ENCODE measurements at regions not wholly inside any gene's neighbourhood (a gene's known extent, or its start where the extent isn't known, plus 50 kb on each side); places are given as distances from the start of the nearest gene placed in this dataset.
"Not testable (repeated sequence)": the region's sequence is repeated elsewhere in the genome, so short reads cannot be mapped to it uniquely, and the experiment has no call there.

DNA sequence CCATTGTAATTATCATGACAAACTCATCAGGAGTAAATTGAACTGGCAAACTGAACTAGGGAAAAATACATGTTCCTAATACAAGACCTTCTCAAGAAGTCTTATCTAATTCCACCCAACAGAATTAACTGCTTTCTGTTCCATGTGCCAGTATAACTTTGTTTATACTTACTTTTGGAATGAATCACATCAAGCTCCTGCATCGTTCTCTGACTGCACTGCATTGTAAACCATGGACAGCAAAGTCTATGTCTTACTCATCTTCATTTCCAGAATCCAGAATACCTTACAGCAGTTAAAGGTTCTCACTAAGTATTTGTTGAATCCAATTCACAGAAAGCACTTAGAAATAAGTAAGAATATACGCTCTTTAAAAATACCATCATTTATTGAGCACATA lies 102.8 kb downstream of the PLK2 start:
- no peak for DNase-seq

DNA sequence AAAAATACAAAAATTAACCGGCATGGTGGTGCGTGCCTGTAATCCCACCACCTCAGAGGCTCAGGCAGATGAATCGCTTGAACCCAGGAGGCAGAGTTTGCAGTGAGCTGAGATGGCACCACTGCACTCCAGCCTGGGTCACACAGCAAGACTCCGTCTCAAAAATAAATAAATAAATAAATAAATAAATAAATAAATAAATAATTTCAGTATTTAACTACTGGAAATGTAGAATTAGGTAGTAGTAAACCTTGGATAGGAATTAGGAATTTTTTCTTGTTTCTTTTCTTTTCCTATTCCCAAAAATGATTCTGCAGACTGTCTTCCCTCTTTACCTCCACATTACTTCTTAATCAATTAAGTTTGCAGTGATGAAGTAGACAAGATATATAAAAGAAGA lies 103.2 kb downstream of the PLK2 start:
- DNase-seq: no peak

DNA sequence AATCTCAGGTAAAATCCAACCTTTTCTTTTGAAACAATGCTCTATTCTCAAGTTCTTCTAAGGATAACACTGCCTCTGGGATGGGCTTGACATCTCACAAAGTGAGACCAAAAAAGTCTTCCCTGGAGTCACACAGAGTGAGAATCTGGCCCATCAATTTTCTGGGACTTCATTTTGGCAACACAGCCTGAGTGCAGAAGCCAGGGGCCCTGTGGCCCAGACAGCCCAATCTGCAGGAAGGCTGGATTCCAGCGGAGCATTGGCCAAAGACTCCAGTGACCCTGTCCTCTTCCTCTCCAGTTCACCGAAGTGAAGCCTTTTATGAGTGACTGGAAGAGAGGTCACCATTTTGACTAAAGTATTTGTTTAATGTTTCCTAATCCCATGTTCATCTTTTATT lies 105.1 kb downstream of the PLK2 start:
- DNase-seq: no peak

DNA sequence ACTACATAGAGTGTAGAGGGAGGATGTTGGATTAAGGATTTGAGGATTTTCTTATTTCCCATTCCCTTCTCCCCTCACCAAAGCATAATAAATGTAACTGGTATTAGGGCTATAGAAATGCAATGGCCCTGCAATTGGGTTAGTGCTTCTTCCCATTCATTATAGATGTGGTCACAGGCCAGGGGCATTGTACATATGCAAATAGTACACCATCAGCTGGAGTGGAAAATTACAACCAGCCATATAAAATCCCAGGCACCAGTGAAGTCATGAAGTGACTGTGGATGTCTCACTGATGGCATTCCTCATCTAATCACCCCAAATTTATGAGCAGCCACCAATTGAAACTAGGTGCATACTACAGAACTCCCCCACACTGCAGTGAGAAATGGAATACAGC lies 105.9 kb downstream of the PLK2 start:
- DNase-seq: no peak

DNA sequence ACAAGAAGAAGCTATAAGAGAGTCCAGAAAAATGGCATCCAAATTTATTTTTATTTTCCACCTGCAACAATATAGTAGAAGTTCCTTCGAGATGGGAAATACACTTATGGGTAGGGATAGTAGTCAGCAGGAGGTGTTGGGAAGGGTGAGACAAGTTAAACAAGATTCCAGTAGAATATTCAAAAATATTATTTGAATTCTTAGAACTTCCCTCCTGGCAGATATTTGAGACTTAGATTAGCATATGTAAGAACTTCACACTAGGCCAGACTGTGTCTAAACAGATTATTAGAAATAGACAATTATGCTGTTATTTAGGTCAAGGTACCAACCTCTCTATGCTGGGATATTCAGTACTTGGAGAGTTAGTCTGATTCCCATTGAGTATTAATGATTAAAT lies 108.7 kb downstream of the PLK2 start:
- no peak for DNase-seq

DNA sequence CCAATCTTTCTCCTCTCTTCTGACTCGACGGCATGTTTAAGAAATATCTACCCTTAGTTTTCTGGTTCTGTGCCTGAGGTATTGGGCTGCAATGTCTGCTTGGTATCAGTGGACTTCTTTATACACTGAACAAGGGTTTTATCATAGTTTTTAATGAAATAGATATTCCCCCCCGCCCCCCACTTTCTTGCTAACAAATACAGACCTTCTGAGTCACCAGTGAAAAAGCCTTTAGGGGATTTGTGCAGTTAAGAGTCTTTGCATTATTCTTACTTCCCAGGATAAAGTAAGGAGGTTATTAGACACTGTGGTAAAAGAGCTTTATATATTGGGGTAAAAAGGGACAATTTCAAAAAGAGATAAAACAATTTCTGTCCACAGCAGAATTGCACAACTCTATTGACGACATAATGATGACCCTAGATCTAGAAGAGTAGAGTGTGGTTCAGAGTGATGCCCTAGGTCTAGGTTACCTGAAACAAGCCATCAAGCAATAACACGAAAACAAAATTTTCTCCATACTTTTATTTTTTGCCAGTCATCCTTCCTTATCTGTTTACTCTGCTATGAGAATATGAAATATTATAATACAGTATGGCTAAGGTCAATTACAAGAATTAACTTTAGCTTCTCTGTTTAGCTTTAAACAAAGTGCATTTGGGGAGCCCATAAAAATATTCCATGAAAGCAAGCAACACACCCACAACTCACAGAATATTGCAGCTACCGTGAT lies 110.7 kb downstream of the PLK2 start:
- DNase-seq: no peak

DNA sequence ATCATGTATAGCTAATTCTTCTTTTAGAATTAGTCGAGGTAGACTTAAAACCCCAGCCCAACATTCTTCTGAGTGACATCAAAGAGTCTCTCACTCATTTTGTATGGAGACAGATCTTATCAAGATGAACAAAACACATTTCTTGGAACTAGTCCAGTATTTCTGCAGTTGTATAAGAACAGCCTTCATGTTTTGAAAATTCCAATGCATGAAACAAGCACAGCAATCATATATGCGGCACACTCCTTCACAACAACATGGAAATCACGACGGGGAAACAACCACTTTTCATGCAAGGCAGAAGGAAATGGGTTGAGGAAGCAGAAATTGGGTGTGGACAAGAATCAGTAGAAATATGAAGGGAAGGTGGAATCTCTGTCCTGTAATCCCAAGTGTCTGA lies 113.8 kb downstream of the PLK2 start:
- no peak for DNase-seq

DNA sequence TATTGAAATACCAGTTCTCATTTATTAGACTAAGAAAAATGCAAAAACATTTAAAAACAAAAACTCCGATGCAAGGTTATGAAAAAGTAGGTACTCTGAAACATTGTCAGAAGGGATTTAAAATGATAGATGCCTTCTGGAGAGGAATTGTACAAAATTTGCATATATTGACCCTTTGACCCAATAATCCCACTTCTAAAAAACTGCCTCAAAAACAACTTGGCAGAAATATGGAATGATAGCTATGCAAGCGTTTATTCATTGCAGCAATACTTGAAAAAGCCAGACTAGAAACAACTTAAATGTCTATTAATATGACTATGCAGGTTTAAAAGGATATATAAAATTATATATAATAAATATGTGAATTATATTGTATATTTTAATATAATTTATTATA lies 118.4 kb downstream of the PLK2 start:
- DNase-seq: no peak

DNA sequence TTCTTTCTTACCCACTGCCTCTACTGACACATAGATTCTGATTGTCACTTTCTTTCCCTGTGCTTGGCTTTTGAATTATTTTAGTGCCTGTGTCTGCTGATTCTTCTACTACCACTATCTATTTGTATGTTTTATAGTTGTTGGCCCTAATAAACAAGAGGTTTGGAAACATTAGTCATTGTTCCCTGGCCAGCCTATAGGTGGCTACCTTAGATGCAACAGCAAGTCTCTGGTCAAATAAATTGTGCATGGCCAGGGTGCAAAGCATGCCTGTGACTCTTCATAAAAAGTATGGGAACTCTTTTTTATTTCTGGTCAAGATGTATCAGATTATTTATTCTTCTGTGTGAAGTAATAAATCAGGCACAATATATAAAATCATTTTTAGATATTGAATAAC lies 124.4 kb downstream of the PLK2 start:
- no peak for DNase-seq

DNA sequence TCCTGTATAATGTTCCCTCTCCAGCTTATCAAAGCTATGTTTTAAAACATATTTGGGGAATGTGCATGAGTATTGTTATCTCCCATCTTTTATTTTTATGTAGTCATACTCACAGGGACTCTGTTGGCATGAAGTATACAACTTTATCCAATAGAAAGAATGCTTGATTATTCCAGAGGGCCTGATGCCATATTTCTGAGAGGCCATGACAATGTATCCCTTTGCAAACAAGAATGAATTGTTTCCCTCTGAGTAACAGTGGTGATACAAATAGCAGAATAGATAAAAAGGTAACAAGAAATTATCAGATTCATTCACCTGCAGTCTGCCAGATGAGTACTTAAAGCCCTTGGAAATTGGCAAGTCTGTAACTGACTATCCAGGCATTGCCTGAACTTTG lies 125.9 kb downstream of the PLK2 start:
- DNase-seq: no peak

DNA sequence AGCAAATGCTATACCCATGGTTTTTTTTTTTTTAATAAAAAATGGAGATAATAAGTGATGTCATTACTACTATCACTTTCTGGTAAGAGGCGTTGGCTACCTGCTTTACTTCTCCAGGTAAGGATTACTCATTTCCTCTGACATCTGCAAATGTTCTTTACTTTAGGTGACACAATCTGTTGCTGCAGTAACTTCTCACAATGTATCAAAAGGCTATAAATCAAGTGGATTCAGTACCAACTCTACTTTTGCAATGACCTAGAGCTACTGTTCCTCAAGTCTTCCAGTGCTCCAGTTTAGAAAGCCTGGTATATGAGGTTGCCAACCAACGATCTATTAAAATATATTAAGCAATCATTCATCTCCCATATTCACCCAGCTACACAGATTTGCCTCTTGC lies 129.1 kb downstream of the PLK2 start:
- no peak for DNase-seq

DNA sequence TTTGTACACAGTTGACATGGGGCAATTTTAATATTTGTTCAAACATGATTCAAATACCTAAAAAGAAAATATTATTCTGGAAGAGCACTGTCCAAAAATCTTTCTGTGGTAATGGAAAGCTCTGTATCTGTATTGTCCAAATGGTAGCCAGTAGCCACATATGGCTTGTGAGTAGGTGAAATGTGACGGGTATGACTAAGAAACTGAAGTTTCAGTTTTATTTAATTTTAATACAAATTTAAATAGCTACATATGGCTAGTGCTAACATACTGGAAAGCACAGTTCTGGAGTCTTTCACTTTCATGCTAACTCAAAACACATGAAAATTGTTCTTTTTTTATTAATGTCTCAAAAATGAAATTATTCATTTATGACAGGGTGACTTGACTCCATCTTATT lies 132.6 kb downstream of the PLK2 start:
- no peak for DNase-seq

DNA sequence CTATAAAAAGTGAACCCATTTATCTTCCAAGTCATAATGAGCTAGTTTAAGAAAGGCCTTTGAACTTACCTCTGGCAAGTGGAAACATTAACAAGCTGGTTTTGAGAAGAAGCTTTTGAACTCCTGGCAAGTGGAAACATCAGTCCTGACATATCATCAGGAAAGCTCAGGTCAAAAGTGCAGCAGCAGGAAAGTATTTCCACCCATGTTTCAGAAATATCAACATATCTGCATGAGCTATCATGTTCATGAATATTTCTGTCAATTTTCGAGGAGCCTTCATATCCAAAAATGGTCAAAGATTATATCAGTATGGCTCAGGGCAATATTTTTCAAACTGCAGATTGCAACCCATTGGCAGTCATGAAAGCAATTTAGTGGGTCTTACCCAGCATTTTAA lies 133.9 kb downstream of the PLK2 start:
- DNase-seq: no peak

DNA sequence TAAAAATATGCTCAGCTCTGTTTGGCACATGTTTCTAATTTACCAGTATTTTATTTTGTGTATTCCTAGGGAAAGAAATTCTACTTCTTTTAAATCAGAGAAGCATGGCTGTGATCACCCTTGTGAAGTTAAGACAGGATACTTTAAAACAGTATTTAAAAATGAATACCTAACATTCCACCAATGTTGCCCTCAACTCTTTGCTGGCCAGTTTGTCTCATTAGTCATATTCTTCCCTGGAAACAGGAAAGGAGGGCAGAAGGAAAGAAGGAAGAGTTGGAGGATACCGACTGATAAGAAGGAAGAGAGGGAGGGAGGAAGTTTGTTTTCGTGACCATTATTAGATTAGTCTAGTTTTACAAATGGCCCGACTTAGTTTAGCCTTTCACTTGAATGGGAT lies 137.4 kb downstream of the PLK2 start:
- DNase-seq: peak; percentile 63

DNA sequence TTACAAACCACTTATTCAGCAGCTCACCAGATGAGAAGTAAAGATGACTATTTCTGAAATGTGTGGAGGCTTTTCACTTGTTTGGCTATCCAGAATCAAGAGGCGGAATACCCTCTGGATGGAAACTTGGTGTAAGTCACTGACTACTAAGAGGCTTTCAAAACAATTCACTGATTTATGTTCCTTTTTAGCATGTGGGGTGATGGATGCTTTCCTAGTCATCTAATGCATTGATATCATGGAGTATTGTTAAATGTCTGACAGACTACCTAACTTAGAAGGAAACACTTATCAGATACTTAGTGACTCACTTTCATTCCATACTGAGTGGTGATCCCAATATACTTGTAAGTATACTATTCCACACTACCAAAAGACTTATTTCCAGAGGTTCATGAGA lies 141.4 kb downstream of the PLK2 start:
- DNase-seq: peak; percentile 77

DNA sequence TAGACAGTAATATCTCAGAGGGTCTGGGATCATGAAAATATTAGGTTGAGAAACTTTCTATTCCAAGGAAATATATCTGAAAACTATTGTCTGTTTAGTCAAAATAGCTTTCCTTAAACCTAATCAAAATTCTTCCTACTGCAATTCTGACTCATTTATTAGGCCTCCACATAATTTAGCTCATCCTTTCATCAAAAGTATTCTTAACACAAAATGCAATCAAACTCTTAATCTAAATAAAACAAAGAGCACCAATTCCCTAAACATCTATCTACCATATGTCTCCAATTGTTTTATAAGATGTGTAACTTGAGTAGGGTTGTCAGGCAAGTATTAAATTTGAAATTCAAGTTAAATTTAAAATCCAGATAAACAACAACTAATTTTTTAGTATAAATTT lies 142.1 kb downstream of the PLK2 start:
- DNase-seq: peak; percentile 24

DNA sequence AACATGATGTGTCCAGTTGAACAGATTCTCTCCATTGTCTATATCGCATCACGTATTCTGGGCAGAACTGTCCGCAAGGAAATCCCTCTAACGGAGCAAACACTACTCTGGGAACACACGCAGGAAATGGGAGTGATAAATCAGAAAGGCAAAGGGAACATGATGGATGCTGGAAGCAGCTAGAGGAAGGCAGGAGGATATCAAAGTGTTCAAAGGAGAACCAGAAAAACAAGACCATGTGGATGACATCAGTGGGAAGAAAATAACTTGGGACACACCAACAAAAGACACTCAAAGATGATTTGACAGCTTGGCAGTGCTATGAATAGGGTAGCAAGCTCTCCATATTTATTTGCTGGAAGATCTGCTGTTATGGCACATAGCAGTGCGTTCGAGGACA lies 142.9 kb downstream of the PLK2 start:
- no peak for DNase-seq

DNA sequence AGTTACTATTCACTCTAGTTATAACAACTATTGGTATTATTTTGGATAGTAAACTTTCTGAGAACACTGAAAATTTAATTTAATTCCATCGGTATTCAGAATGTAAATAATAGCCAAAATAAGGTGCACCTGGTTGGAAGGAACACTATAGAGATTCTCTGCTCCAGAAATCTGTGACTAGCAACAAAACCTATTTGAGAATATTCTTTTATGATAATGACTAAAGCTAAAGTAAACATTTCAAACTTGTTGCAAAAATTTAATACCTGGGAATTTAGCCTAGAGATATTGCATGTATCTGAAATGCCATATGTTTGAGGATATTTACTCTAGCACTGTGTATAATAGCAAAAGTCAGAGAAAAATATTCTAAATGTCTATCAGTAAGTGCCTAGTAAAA lies 144.1 kb downstream of the PLK2 start:
- no peak for DNase-seq

DNA sequence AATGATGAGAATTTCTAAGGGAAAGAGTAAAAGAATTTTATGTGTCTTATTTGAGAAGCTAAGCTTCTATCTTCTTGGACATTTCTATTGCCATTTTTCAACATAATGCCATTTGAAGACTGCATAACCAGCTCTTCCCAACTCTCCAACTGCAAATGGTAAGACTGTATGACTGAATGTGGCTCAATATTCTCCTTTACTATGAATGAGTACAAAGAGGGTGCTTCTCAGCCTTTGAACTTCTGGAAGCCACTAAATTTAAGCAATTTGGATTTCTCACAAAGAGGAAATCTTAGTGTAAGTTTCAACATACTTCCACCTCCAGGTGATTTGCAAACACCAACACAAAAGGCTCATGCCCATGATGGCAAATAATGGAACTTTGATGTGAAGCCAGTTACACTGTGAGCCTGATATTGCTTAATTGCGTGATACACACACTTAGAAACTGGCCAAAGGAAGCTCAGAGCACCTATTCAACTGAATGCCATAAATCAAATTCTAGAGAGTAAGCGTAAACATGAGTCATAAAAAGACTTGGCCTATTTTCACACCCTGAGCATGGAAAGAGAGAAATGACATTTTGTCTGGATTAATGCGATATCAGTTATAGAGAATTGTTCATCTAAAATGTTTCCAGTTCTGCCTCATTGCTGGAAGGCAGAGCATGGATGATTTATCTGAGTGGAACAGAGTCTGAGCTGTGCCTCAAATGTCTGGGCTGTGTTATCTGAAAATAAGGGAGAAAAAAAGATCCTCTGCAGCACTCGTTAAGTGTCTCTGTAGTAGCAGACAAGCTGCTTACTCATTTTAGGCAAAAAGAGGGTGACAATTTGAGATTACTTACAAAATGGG lies 145.3 kb downstream of the PLK2 start:
- DNase-seq: no peak

DNA sequence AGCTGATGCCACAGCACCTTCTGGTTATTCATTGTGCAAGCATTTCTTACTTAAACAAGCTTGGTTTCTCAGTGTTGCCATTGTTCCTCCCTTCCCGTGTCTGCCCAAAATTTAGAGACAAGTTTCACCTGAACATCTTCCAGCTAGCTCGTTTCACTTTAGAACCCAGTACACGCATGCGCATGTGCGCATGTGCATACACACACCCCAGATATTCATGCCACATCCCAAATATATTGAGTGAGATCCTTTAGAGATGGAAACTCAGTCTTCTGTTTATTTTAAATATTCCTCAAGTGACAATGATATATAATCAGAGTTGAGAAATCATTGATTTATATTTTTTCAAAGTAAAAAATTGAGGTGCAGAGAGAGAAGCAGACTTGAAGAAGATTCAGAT lies 147.6 kb downstream of the PLK2 start:
- no peak for DNase-seq

DNA sequence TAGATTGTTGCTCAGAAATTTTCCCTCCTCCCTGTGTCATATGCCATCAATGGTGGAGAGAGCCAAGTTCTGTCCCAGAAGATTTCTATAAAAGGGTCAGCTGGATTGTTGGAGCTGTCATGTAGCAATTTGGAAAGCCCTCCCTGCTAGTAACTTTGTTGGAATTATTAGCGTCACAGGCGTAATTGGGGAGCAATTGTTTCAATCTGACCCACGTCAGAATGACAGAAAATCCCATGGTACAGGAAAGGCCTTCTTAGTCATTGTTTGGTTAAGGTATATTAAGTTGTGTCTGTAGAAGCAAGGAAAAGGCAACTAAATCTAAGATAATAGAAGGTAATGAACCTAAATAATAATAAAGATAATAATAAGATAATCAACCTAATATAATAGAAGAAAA lies 148.4 kb downstream of the PLK2 start:
- DNase-seq: no peak

DNA sequence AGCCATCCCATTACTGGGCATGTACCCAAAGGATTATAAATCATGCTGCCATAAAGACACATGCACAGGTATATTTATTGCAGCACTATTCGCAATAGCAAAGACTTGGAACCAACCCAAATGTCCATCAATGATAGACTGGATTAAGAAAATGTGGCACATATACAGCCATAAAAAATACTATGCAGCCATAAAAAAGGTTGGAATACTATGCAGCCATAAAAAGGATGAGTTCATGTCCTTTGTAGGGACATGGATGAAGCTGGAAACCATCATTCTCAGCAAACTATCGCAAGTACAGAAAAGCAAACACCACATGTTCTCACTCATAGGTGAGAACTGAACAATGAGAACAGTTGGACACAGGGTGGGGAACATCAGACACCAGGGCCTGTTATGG lies 151.5 kb downstream of the PLK2 start:
- DNase-seq: not testable (repeated sequence)

DNA sequence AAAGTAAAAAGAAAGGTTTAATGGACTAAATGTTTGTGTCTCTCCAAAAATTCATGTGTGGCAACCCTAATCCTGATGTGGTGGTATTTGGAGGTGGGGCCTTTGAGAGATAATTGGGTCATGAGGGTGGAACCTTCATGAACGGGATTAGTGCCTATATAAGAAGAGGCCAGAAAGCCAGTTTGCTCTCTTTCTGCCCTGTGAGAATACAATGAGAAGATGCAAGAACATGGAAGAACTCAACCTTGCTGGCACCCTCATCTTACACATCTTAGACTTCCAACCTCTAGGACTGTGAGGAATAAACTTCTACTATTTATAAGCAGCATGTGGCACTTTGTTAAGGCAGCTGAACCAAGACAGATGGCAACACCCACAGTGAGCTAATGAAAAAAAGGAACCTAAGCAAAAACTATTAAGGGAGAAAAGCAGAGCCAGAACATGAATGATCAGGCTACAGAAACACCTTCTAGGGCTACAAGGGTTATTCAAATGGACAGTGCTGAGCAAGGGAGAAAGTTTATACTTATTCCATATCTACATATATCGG lies 159.5 kb downstream of the PLK2 start:
- no peak for DNase-seq

DNA sequence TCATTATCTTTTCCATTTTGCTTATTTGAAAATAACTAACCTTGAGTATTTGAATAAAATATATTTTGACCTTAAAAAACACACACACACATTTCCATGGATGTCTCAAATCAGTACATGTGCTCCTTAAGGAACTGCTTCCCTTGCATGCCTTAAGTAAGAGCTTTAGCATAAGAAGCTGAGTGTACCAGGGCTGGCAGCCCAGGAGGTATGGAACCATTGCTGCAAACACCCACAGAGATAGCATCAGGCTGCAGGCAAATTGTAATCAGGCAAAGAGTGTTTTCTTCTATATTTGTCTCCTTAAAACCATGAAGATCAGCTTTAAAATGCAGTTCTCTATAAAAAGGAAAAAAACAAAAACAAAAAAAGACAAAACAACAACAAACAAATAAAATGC lies 160.6 kb downstream of the PLK2 start:
- DNase-seq: no peak

Measured in fibroblast of skin of abdomen (primary cell).